Adrenal gland (tissue), 5 donors: ENCODE measurements at regions not wholly inside any gene's neighbourhood (a gene's known extent, or its start where the extent isn't known, plus 50 kb on each side); places are given as distances from the start of the nearest gene placed in this dataset.

ENCODE experiments used
- CTCF ChIP-seq, 6 experiments: fragments of 450-650 bp in 4 of 6; fragments of 200-600 bp in 2 of 6; sonication (generic) in 1 of 6; IDR thresholded peaks; 1 replicate in 5 of 6; 2 replicates in 1 of 6; pipeline versions ENCODE4 v1.5.1 to v1.8.0; 2016 to 2021; ENCODE audit warnings: antibody characterized with exemption in 6 of 6, mild to moderate bottlenecking in 2 of 6, moderate library complexity in 1 of 6
- POLR2A ChIP-seq, 2 donors: fragments of 450-650 bp; IDR thresholded peaks; one replicate each; pipeline ENCODE4 v1.6.1; 2017; ENCODE audit warnings: antibody characterized with exemption in 2 of 2, mild to moderate bottlenecking in 2 of 2, moderate library complexity in 1 of 2
- donor health status: DM: no; HTN: no; CAD: no.

DNA sequence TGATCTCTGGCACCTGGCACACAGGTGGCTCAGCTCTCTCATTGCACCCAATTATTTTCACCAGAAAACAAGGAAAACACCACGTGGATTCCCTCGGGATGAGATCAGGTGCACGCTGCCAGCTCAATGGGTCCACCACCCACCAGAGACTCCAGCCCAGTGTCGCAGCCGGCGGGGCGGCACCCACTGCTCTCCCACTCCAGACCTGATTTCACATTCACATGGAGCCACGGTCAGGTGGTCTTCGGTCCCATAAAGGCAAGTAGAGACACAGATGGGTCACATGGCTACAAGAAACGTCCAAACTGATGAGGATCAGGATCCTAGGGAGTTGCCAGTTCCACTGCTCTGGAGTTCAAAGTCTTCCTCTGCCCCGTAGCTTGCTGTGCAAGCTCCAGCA is 217.6 kb downstream of the ANKRD30B start:
- TF ChIP-seq CTCF (IDR thresholded peaks at IDR 0.05) (no peak), POLR2A (IDR thresholded peaks at IDR 0.05) (no peak)
